ENCODE measurements at regions not wholly inside any gene's neighbourhood (a gene's known extent, or its start where the extent isn't known, plus 50 kb on each side); places are given as distances from the start of the nearest gene placed in this dataset.

DNA sequence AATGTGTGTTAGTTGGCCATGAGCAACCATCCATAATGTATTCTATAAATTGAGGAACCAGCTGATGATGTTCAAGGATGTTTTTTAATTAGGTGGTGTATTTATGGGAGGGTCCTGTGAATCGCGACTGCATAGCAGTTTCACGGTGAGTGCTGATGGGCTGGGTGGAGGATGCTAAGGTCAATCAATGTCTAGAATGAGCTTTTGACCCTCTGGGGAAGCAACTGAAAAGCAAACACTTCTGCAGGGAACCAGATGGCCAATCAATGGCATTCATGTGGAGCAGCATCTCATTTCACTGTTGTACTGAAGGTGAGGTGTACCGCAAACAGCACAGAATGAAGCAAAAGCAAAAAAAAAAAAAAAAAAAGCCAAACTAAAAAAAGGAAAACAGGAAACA, 676.1 kb upstream of the TMEM132C start:
- Mint-ChIP-seq H3K27ac (peak overlapping the region in 1 of 3 experiments; percentile 69; a peak in 1 of 7 replicates), H3K9me3 (peaks cover 3 to 7% of the 10 kb centered on the region in 2 experiments; a peak in 3 of 5 replicates)
- WGBS (ENCODE audit: extremely low coverage, insufficient read length, low lambda C conversion rate): no CpG with 5 or more reads among the region's 4 CpGs

More for the DNA sequence above, 676.1 kb upstream of the TMEM132C start:
- Histone ChIP-seq H3K79me1 (ENCODE audit: insufficient read depth, low read depth, low read length, poor library complexity, severe bottlenecking) (no peaks in the 10 kb centered on the region), H3K4ac (ENCODE audit: low read depth, low read length) (no peak overlapping the region), H3K23ac (ENCODE audit: insufficient read length, low read depth, low read length) (no peak overlapping the region), H3K9me3 (ENCODE audit: control insufficient read depth, low read depth, low read length) (no peaks in the 10 kb centered on the region), H2BK12ac (ENCODE audit: insufficient read length, low read depth, low read length) (no peak overlapping the region), H3K79me2 (ENCODE audit: insufficient read depth, low read length) (no peaks in the 10 kb centered on the region), H4K91ac (ENCODE audit: insufficient read length, low read depth, low read length) (no peak overlapping the region), H4K8ac (replicated peaks; ENCODE audit: insufficient read length, low read depth, low read length) (no peak overlapping the region), H3K9ac (ENCODE audit: extremely low read depth, insufficient read length, low read length) (no peak overlapping the region), H3K18ac (ENCODE audit: insufficient read length, low read depth, low read length) (no peak overlapping the region), H4K20me1 (ENCODE audit: control insufficient read depth, insufficient read depth, insufficient read length) (no peaks in the 10 kb centered on the region), H2BK15ac (ENCODE audit: low read depth, low read length) (no peak overlapping the region), H2BK20ac (ENCODE audit: low read depth, low read length, poor library complexity, severe bottlenecking) (no peak overlapping the region), H3K23me2 (ENCODE audit: insufficient read length, low read depth, low read length, poor library complexity, severe bottlenecking) (no peaks in the 10 kb centered on the region), H2BK120ac (ENCODE audit: low read depth, low read length, poor library complexity, severe bottlenecking) (no peak overlapping the region), H3K4me1 (ENCODE audit: insufficient read depth, low read length) (peaks cover 15% of the 10 kb centered on the region), H2BK5ac (ENCODE audit: insufficient read length, low read length) (no peak overlapping the region), H3K56ac (ENCODE audit: insufficient read length, low read depth, low read length) (no peak overlapping the region), H3K4me2 (ENCODE audit: insufficient read depth, insufficient read length, low read length) (no peak overlapping the region), H3K27ac (ENCODE audit: insufficient read length, low read depth, low read length) (no peak overlapping the region), H4K5ac (ENCODE audit: insufficient read length, low read depth, low read length) (no peak overlapping the region), H2AK5ac (ENCODE audit: insufficient read length, low read length) (no peak overlapping the region), H2AFZ (ENCODE audit: low read length) (no peak overlapping the region), H3K14ac (ENCODE audit: insufficient read depth, low read length) (no peak overlapping the region), H3T11ph (ENCODE audit: low read length) (no peak overlapping the region), H3K27me3 (ENCODE audit: insufficient read depth, low read length) (no peaks in the 10 kb centered on the region)
- Mint-ChIP-seq H3K4me3 (no peak overlapping the region), H3K36me3 (ENCODE audit: insufficient read depth in 1 of 3, low read depth in 3 of 3) (peaks cover 1 to 8% (median 5%) of the 10 kb centered on the region in 3 experiments; a peak in 3 of 7 replicates), H3K4me1 (peaks cover 75 to 76% of the 10 kb centered on the region in 2 experiments), H3K27me3 (ENCODE audit: low read depth) (peaks cover 2% of the 10 kb centered on the region)
- DNase-seq: no peak
- TF ChIP-seq, protein P1, sequence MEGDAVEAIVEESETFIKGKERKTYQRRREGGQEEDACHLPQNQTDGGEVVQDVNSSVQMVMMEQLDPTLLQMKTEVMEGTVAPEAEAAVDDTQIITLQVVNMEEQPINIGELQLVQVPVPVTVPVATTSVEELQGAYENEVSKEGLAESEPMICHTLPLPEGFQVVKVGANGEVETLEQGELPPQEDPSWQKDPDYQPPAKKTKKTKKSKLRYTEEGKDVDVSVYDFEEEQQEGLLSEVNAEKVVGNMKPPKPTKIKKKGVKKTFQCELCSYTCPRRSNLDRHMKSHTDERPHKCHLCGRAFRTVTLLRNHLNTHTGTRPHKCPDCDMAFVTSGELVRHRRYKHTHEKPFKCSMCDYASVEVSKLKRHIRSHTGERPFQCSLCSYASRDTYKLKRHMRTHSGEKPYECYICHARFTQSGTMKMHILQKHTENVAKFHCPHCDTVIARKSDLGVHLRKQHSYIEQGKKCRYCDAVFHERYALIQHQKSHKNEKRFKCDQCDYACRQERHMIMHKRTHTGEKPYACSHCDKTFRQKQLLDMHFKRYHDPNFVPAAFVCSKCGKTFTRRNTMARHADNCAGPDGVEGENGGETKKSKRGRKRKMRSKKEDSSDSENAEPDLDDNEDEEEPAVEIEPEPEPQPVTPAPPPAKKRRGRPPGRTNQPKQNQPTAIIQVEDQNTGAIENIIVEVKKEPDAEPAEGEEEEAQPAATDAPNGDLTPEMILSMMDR (conservative IDR thresholded peaks at IDR 0.05): no peak

Measured in H9 (cell line).